Stimulated activated CD4-positive, alpha-beta T cell treated with anti-CD3 and anti-CD28 coated beads, Interleukin-15, amount 100 ng/mL, for 24 hours (primary cell): ENCODE measurements at regions not wholly inside any gene's neighbourhood (a gene's known extent, or its start where the extent isn't known, plus 50 kb on each side); places are given as distances from the start of the nearest gene placed in this dataset.

Experiments used
- DNase-seq: peaks from one replicate; pipeline ENCODE4 v3.0.0-alpha.2; 2020

DNA sequence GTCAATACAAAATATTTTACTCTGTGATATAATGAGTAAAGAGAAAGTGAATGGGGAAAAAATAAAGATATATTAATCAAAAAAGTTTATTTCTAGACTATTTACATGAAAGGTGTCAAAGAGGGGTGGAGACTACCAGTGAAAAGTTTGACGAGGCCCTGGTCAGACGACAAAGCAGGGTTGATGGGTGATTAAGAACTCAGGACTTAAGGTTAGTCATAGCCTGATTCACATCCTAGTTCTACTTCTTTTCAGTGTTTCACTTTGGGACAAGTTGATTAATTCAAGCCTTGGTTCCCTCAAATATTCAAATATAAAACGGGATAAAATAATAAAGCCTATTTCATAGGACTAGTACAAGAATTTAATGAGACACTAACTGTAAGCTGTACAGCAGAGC is 178.2 kb upstream of the HS3ST5 start:
- DNase-seq: no peak

DNA sequence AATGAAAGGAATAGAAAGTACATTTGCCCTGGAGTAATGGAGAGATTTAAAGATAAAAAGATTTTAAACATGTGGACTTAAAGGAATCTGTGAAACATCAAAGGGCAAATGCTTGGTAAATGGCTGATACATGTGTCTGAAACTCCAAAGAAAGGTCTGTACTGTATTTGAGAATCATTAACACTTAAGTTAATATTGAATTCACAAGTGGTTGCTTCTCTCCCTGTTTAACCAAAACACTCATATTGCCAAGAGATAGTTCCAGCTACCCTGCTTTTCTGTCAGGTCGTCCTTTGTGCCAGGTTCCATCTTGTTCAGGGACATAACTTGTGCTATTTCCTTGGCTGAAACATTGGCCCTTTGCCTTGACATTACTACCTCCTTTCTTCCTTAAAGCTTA is 171.3 kb upstream of the HS3ST5 start:
- no peak for DNase-seq

- DNase-seq: no peak
Observed at GRCh38 chr6:114471450-114471849, 128.6 kb upstream of the HS3ST5 start.

DNA sequence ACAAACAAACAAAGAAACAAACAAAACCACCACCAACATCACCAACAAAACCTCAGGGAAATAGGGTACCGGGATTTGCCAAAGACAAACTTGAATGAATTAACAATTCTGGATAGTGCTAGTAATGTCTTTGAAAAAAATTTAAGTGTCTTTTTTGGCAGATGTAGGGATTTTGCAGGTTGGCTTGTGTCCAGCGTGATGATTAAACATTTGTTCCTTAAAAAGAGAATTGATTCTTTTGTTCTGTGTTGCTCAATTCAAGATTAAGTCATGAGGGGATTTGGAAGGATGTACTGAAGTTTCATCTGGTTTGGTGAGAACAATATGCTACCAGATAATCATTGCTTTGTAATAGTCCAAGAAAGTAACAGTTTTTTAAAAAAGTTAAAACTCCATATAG is 125.1 kb upstream of the HS3ST5 start:
- DNase-seq: no peak

DNA sequence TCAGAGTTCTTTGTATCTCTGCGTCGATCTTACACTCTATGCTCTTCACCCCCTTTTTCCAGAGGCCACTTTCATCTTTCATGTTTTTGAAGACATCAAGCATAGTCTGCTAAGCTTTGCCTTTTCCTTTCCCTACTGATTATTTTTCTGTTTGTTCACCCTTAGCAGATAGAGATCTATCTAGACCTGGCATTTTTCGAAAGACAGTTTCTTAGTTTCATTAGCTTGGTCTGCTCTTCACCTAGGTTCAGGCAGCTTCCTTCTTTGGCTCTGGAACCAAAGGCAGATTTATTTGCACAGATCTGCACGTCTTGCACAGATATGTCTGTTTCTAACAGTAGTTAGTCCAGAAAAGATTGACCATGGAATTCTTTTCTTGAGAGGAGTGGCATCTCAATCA is 122.7 kb upstream of the HS3ST5 start:
- no peak for DNase-seq

DNA sequence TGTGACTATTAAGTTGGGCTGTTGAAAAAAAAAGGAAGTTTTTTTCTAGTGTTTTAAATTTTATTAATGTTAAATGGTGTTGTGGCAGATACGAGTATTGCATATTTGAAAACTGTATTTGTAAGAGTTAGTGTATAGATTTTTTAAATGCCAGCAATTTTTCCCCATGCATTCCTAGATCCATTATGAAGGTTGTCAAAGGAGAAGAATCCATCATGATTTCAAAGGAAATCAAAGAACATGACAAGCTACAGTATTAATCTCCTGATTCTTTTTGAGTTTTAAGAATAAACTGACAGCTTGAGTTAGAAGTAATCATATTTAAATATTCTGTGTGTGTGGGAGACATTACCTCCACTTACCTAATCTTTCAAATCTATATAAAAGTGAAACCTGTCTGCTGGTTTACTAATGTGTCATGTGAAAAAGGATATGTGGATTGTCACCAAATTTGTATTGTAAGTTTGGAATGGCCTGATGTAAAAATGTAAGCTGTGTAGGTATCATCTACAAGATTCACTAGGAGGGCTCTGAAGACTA is 111.0 kb upstream of the HS3ST5 start:
- no peak for DNase-seq

- no peak for DNase-seq
Observed at GRCh38 chr6:114452785-114453401, 110.1 kb upstream of the HS3ST5 start.

GRCh38 chr6:114450631-114451030 is 107.8 kb upstream of the HS3ST5 start:
- no peak for DNase-seq

GRCh38 chr6:114449659-114450058 is 106.8 kb upstream of the HS3ST5 start:
- DNase-seq: no peak

DNA sequence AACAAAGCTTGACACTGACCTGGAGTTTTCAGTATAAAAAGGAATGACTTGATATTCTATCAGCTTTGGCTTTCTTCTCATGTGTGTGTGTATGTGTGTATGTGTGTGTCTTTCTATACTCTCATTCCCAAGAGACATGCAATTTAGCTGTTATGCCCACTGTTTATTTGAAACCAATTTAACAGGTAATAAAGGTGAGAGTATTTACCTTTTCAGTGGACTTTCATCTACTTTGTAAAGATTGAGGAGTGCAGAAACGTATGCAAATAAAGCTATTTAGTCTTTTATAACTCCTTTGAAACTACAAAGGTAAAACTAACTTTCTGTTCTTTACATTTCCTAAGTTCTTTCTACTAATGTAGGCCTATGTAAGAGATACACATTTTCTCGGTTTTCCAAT is 103.5 kb upstream of the HS3ST5 start:
- no peak for DNase-seq

GRCh38 chr6:114445846-114446245 is 103.0 kb upstream of the HS3ST5 start:
- DNase-seq: no peak

- DNase-seq: no peak
Observed at GRCh38 chr6:114439411-114439810, 96.6 kb upstream of the HS3ST5 start.

DNA sequence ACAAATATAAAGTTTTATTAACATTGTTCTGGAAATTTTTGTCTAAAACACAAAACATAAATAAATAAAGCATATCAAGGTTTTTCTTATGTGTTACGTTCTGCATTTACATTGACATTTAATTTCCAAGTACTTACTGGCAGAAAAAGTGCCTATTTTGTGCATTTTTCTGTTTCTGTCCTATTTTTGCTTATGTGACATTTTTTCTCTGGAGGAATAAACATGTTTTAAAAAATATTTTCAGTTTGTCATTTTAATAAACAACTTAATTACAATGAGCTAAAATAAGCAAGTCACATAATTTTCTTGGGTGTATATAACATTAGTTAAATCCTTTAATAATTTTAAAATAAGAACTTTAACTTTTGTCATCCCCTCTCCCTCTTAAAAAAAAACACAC is 94.4 kb upstream of the HS3ST5 start:
- no peak for DNase-seq

GRCh38 chr6:114436691-114437090 is 93.9 kb upstream of the HS3ST5 start:
- DNase-seq: no peak

DNA sequence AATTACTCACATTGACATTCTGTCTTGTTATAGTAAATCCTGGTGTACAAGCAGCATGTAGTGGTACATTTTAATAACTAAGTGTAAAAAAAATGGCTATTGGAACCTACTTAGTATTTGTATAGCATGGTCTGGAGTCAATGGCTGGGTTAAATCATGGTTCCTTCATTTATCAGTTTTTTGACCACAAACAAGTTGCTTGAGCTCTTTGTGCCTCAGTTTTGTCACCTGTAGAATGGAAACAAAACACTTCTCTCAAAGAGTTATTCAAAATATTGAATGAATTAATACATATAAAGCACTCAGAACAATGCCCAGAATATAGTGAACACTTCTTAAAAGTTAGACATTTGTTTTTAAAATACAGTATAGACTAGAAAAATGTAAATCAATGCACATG is 93.2 kb upstream of the HS3ST5 start:
- DNase-seq: no peak

- DNase-seq: no peak
Observed at GRCh38 chr6:114432400-114432799, 89.6 kb upstream of the HS3ST5 start.

- DNase-seq: no peak
Observed at GRCh38 chr6:114431641-114432040, 88.8 kb upstream of the HS3ST5 start.

DNA sequence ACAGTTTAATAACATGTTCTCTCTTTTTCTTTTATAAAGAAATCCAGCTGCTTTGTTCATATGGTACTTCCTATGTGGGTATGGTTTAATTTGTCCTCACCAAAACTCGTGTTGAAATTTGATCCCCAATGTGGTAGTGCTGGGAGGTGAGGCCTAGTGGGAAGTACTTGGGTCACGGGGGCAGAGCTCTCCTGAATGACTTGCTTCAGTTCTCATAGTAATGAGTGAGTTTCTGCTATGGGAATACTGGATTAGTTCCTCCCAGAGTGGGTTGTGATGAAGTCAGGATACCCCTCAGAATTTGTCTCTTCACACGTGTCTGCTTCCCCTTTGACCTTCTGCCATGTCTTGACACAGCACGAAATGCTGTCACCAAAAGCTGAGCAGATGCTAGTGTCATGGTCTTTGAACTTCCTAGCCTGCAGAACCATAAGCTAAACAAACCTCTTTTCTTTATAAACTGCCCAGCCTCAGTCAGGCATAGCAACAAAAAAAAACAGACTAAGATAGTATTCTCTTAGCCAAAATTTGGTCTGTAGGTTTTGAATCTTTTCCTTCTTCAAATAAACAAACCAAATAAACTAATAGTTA is 87.8 kb upstream of the HS3ST5 start:
- no peak for DNase-seq

DNA sequence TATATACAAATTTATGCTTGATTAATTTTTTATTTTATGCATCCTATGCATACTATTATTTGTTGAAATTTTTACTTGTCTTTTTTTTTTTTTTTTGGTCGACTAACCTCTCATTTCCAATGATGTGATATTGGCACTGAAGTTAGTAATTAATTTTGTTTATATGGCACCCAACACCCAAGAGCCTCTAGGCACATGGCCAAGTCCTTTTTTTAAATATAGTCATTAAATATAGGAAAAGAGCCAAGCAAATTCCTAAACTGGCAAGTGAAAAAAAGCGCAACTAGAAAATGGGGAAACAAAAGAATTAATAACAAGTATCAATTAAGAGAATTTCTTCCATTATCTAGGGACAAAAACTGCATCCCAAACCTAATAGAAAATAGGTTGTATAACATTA is 85.5 kb upstream of the HS3ST5 start:
- no peak for DNase-seq

DNA sequence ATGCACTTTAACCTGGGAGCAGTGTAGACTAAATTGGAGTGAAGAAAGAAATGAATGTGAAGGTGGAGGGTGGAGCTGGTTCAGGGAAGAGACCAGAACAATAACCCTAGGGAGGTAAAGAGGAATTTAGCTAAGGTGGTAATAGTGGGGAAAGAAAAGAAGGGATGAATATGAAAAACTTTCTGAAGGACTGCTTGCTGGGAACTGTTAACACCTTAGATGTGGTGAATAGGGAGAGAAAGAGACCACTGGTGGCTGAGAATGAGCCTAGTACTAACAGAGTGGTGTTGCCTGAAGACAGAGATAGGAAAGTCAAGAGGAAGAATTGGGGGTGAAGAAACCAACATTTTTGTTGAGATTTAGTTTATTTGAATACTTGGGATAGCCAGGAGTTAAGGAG is 78.4 kb upstream of the HS3ST5 start:
- no peak for DNase-seq

GRCh38 chr6:114419175-114419574 is 76.4 kb upstream of the HS3ST5 start:
- no peak for DNase-seq

- DNase-seq: no peak
Observed at GRCh38 chr6:114418304-114418972, 75.6 kb upstream of the HS3ST5 start.

GRCh38 chr6:114407426-114408035 is 64.7 kb upstream of the HS3ST5 start:
- DNase-seq: no peak

- no peak for DNase-seq
Observed at GRCh38 chr6:114404339-114404955, 61.6 kb upstream of the HS3ST5 start.
